ENCODE measurements at regions not wholly inside any gene's neighbourhood (a gene's known extent, or its start where the extent isn't known, plus 50 kb on each side); places are given as distances from the start of the nearest gene placed in this dataset.

- H2AFZ ChIP-seq (ENCODE audit: low read length, unreplicated experiment): no peak overlapping the region
- H3K4me1 ChIP-seq (ENCODE audit: control insufficient read depth, insufficient read depth, low read length, unreplicated experiment): no peaks in the 10 kb centered on the region
- H3K27me3 ChIP-seq (ENCODE audit: insufficient read depth, low read length): no peaks in the 10 kb centered on the region
- no peak overlapping the region for H3K4me3 ChIP-seq (ENCODE audit: low read depth, low read length)
- no peaks in the 10 kb centered on the region for H3K79me2 ChIP-seq (ENCODE audit: control insufficient read depth, insufficient read depth, low read length, unreplicated experiment)
- no peaks in the 10 kb centered on the region for H3K36me3 ChIP-seq (ENCODE audit: insufficient read depth, low read length)
- no peak overlapping the region for H3K27ac ChIP-seq (ENCODE audit: low read depth, low read length)
These were observed 68.2 kb upstream of the CORO2B start for GRCh38 chr15:68510558-68510957.

- no peak overlapping the region for H2AFZ ChIP-seq (ENCODE audit: low read length, unreplicated experiment)
- H3K27ac ChIP-seq (ENCODE audit: low read depth, low read length): no peak overlapping the region
- no peaks in the 10 kb centered on the region for H3K79me2 ChIP-seq (ENCODE audit: control insufficient read depth, insufficient read depth, low read length, unreplicated experiment)
- no peak overlapping the region for H3K4me3 ChIP-seq (ENCODE audit: low read depth, low read length)
- no peaks in the 10 kb centered on the region for H3K36me3 ChIP-seq (ENCODE audit: insufficient read depth, low read length)
- no peaks in the 10 kb centered on the region for H3K4me1 ChIP-seq (ENCODE audit: control insufficient read depth, insufficient read depth, low read length, unreplicated experiment)
- H3K27me3 ChIP-seq (ENCODE audit: insufficient read depth, low read length): no peaks in the 10 kb centered on the region
These were observed 67.5 kb upstream of the CORO2B start for GRCh38 chr15:68511073-68511991.

DNA sequence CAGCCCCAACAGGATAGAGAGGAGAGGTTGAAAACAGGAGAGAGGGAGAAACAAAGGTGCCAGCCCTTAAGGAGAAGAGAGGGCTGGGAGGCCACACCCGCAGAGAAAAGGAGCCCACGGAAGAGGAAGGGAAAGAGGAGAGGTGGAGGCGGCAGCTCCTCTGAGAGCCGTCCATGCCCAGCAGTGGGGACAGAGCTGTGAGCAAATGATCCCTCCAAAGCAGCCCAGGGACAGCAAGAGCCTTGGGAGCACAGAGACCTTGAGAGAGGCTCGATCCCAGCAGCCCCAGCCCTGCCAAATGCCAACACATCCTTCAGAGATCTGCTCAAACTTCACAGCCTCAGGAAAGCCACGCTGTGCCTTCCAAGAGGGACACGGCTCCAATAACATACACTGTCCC is 66.7 kb upstream of the CORO2B start:
- no peaks in the 10 kb centered on the region for H3K36me3 ChIP-seq (ENCODE audit: insufficient read depth, low read length)
- no peaks in the 10 kb centered on the region for H3K4me1 ChIP-seq (ENCODE audit: control insufficient read depth, insufficient read depth, low read length, unreplicated experiment)
- no peaks in the 10 kb centered on the region for H3K27me3 ChIP-seq (ENCODE audit: insufficient read depth, low read length)
- H3K79me2 ChIP-seq (ENCODE audit: control insufficient read depth, insufficient read depth, low read length, unreplicated experiment): no peaks in the 10 kb centered on the region
- no peak overlapping the region for H2AFZ ChIP-seq (ENCODE audit: low read length, unreplicated experiment)
- no peak overlapping the region for H3K27ac ChIP-seq (ENCODE audit: low read depth, low read length)
- H3K4me3 ChIP-seq (ENCODE audit: low read depth, low read length): no peak overlapping the region

DNA sequence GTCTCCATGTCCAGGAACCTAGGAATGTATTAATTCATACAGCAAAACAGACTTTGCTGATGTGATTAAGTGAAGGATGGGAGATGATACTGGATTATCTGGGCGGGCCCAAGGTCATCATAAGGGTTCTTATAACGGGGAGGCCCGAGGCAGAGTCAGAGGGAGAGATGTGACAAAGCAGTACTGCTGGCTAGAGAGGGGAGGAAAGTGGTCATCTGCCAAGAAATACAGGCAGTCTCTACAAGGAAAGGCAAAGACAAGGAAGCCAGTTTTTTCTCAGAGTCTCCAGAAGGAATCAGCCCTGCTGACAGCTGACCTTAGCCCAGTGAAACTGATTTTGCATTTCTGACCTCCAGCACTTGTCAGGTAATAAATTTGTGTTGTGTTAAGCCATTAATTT is 66.2 kb upstream of the CORO2B start:
- H3K27ac ChIP-seq (ENCODE audit: low read depth, low read length): no peak overlapping the region
- no peak overlapping the region for H2AFZ ChIP-seq (ENCODE audit: low read length, unreplicated experiment)
- no peak overlapping the region for H3K4me3 ChIP-seq (ENCODE audit: low read depth, low read length)
- H3K27me3 ChIP-seq (ENCODE audit: insufficient read depth, low read length): no peaks in the 10 kb centered on the region
- H3K36me3 ChIP-seq (ENCODE audit: insufficient read depth, low read length): no peaks in the 10 kb centered on the region
- no peaks in the 10 kb centered on the region for H3K4me1 ChIP-seq (ENCODE audit: control insufficient read depth, insufficient read depth, low read length, unreplicated experiment)
- no peaks in the 10 kb centered on the region for H3K79me2 ChIP-seq (ENCODE audit: control insufficient read depth, insufficient read depth, low read length, unreplicated experiment)

GRCh38 chr15:68515371-68516095 is 63.3 kb upstream of the CORO2B start:
- Histone ChIP-seq H3K36me3 (ENCODE audit: insufficient read depth, low read length) (no peaks in the 10 kb centered on the region), H3K79me2 (ENCODE audit: control insufficient read depth, insufficient read depth, low read length, unreplicated experiment) (no peaks in the 10 kb centered on the region), H3K4me1 (ENCODE audit: control insufficient read depth, insufficient read depth, low read length, unreplicated experiment) (no peaks in the 10 kb centered on the region), H2AFZ (ENCODE audit: low read length, unreplicated experiment) (no peak overlapping the region), H3K27me3 (ENCODE audit: insufficient read depth, low read length) (no peaks in the 10 kb centered on the region), H3K4me3 (ENCODE audit: low read depth, low read length) (no peak overlapping the region), H3K27ac (ENCODE audit: low read depth, low read length) (no peak overlapping the region)

GRCh38 chr15:68517285-68517761 is 61.5 kb upstream of the CORO2B start:
- Histone ChIP-seq H3K4me1 (ENCODE audit: control insufficient read depth, insufficient read depth, low read length, unreplicated experiment) (no peaks in the 10 kb centered on the region), H3K27ac (ENCODE audit: low read depth, low read length) (no peak overlapping the region), H3K36me3 (ENCODE audit: insufficient read depth, low read length) (no peaks in the 10 kb centered on the region), H2AFZ (ENCODE audit: low read length, unreplicated experiment) (no peak overlapping the region), H3K27me3 (ENCODE audit: insufficient read depth, low read length) (no peaks in the 10 kb centered on the region), H3K79me2 (ENCODE audit: control insufficient read depth, insufficient read depth, low read length, unreplicated experiment) (no peaks in the 10 kb centered on the region), H3K4me3 (ENCODE audit: low read depth, low read length) (no peak overlapping the region)

DNA sequence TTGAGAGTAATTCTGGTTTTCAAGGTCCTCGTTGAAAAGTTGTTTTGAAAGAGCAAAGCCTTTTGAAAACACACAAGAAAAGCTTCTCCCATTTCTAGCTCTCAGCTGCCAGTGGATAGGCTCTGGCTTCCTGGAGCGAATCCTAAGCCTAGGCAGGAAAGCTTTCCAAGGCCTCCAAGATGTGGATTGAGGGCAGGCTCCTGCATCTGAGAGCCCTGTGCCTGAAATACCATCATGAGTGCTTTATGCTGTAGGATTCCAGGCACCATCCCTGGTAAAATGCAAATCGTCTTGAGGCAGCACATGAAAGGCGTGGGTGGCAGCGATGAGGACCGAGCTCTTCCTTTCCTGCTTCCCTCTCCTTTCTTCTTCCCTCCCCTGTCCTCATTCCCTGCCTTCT is 60.7 kb upstream of the CORO2B start:
- H3K4me1 ChIP-seq (ENCODE audit: control insufficient read depth, insufficient read depth, low read length, unreplicated experiment): no peaks in the 10 kb centered on the region
- no peak overlapping the region for H2AFZ ChIP-seq (ENCODE audit: low read length, unreplicated experiment)
- no peak overlapping the region for H3K4me3 ChIP-seq (ENCODE audit: low read depth, low read length)
- no peaks in the 10 kb centered on the region for H3K27me3 ChIP-seq (ENCODE audit: insufficient read depth, low read length)
- H3K79me2 ChIP-seq (ENCODE audit: control insufficient read depth, insufficient read depth, low read length, unreplicated experiment): no peaks in the 10 kb centered on the region
- H3K36me3 ChIP-seq (ENCODE audit: insufficient read depth, low read length): no peaks in the 10 kb centered on the region
- H3K27ac ChIP-seq (ENCODE audit: low read depth, low read length): no peak overlapping the region

DNA sequence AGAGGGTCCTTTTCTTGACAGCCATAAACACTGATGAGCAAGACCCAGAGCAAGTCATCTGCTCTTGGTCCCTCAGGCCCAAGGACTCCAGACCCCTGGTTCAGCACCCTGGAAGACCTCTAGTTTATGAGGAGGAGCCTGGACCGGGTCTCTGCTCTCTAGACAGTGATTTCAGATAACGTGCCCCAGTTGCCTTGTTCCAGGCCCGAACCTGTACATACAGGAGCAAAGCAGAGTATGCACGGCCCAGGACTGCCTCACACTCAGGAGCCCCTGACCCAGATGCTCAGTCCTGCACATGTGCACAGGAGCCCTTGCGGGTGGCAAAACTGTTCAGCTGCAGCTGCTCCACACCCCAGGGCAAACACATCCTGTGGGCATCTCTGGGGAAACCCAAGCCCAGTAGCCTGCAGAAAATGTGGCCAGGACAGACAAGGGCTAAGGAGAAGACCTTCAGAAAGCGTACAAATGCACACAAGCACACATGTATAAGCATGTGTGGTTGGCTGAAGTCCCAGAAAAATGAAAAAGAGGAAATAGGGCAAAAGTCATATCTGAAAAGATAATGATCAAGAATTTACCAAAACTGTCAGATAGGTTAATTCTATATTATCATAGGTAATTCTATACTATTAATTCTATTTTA is 59.9 kb upstream of the CORO2B start:
- H3K79me2 ChIP-seq (ENCODE audit: control insufficient read depth, insufficient read depth, low read length, unreplicated experiment): no peaks in the 10 kb centered on the region
- no peaks in the 10 kb centered on the region for H3K27me3 ChIP-seq (ENCODE audit: insufficient read depth, low read length)
- H3K4me3 ChIP-seq (ENCODE audit: low read depth, low read length): no peak overlapping the region
- H3K27ac ChIP-seq (ENCODE audit: low read depth, low read length): no peak overlapping the region
- no peak overlapping the region for H2AFZ ChIP-seq (ENCODE audit: low read length, unreplicated experiment)
- no peaks in the 10 kb centered on the region for H3K4me1 ChIP-seq (ENCODE audit: control insufficient read depth, insufficient read depth, low read length, unreplicated experiment)
- no peaks in the 10 kb centered on the region for H3K36me3 ChIP-seq (ENCODE audit: insufficient read depth, low read length)

DNA sequence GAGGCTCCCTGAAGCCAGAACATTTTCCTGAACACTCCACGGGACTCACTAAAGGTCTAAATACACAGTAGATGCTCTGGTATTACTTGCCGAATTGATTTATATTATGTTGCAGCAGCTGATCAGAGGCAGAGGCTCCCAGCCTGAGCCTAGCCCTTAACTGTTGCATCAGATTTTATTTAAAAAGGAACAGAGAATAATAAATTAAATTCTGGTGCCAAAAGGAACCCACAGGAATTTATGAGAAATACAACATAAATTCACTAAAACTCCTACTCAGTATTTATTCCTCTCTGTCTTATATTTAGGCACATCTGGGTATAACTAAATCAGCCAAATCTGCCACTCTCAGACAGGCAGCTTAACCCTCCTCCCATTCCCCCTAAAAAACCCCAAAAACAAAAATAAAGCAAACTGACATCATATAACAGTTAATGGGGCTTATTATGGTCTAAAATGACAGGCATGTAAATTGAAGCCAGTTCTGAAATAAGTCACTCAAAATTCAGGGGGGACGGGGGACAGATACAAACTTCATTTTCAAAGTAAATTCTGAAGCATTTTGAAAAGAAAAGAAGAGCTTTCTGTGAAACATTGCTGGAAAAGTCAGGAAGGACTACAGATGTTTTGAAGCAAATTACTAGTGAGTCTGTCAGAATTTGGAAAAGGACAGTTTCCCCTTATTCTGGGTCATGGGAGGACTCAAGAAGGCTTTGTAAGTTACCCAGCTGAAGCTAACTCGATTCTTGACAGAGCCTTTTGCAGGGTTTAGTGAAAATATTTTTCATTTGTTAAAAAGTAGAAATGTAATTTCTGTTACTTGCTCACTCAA is 53.8 kb upstream of the CORO2B start:
- Histone ChIP-seq H3K27ac (ENCODE audit: low read depth, low read length) (peak overlapping the region; percentile 54), H2AFZ (ENCODE audit: low read length, unreplicated experiment) (peak overlapping the region; percentile 89)

GRCh38 chr15:68525815-68526214 is 53.0 kb upstream of the CORO2B start:
- H3K4me1 ChIP-seq (ENCODE audit: control insufficient read depth, insufficient read depth, low read length, unreplicated experiment): peaks cover 32% of the 10 kb centered on the region
- H3K27ac ChIP-seq (ENCODE audit: low read depth, low read length): no peak overlapping the region
- H3K36me3 ChIP-seq (ENCODE audit: insufficient read depth, low read length): no peaks in the 10 kb centered on the region; the same call in 1 of the 2 replicates
- no peaks in the 10 kb centered on the region for H3K27me3 ChIP-seq (ENCODE audit: insufficient read depth, low read length)
- no peak overlapping the region for H3K4me3 ChIP-seq (ENCODE audit: low read depth, low read length)
- H3K79me2 ChIP-seq (ENCODE audit: control insufficient read depth, insufficient read depth, low read length, unreplicated experiment): no peaks in the 10 kb centered on the region
- H2AFZ ChIP-seq (ENCODE audit: low read length, unreplicated experiment): no peak overlapping the region

More for the DNA sequence above, 53.8 kb upstream of the CORO2B start:
- H3K36me3 ChIP-seq (ENCODE audit: insufficient read depth, low read length): no peaks in the 10 kb centered on the region
- no peaks in the 10 kb centered on the region for H3K79me2 ChIP-seq (ENCODE audit: control insufficient read depth, insufficient read depth, low read length, unreplicated experiment)
- 0 out of 2 replicates have a peak overlapping the region, but pooled peaks have one; percentile 41 for H3K4me3 ChIP-seq (ENCODE audit: low read depth, low read length)
- H3K27me3 ChIP-seq (ENCODE audit: insufficient read depth, low read length): no peaks in the 10 kb centered on the region
- peaks cover 32% of the 10 kb centered on the region for H3K4me1 ChIP-seq (ENCODE audit: control insufficient read depth, insufficient read depth, low read length, unreplicated experiment)

Measured in ACC112 (cell line).